ENCODE measurements at regions not wholly inside any gene's neighbourhood (a gene's known extent, or its start where the extent isn't known, plus 50 kb on each side); places are given as distances from the start of the nearest gene placed in this dataset.

GRCh38 chr3:76930712-76931111 lies 109.2 kb upstream of the ROBO2 start:
- TF ChIP-seq EZH2phosphoT487 (IDR thresholded peaks at IDR 0.05; ENCODE audit: low read length) (no peak), EZH2 (optimal IDR thresholded peaks at IDR 0.05; ENCODE audit: low read depth, low read length) (no peak), CTCF (IDR thresholded peaks at IDR 0.05; ENCODE audit: low read length) (no peak)
- no peaks in the 10 kb centered on the region for H3K9me3 ChIP-seq (replicated peaks; ENCODE audit: insufficient read depth, low read length)
- H3F3A ChIP-seq (ENCODE audit: insufficient read depth, low read length): no peaks in the 10 kb centered on the region
- H3K4me1 ChIP-seq (ENCODE audit: low read length): no peaks in the 10 kb centered on the region
- no peak for DNase-seq
- no peaks in the 10 kb centered on the region for H3K27me3 ChIP-seq (replicated peaks; ENCODE audit: insufficient read depth, low read length)
- H3K9me2 ChIP-seq (replicated peaks; ENCODE audit: insufficient read depth, low read length): no peaks in the 10 kb centered on the region
- H3K9ac ChIP-seq (ENCODE audit: low read length): no peak overlapping the region
- H4K20me1 ChIP-seq (ENCODE audit: insufficient read depth, low read length): no peaks in the 10 kb centered on the region
- H3K4me3 ChIP-seq (ENCODE audit: low read length): no peak overlapping the region
- H3K4me2 ChIP-seq (ENCODE audit: low read depth, low read length): no peak overlapping the region
- no peaks in the 10 kb centered on the region for H3K36me3 ChIP-seq (replicated peaks; ENCODE audit: insufficient read depth, low read length)
- no peak overlapping the region for H2AFZ ChIP-seq (ENCODE audit: low read length)
- no peak overlapping the region for H3K27ac ChIP-seq (ENCODE audit: low read length)
- no peaks in the 10 kb centered on the region for H3K79me2 ChIP-seq (ENCODE audit: low read length)

- DNase-seq: no peak
- Histone ChIP-seq H3K9me2 (replicated peaks; ENCODE audit: insufficient read depth, low read length) (no peaks in the 10 kb centered on the region), H4K20me1 (ENCODE audit: insufficient read depth, low read length) (no peaks in the 10 kb centered on the region), H3K27me3 (replicated peaks; ENCODE audit: insufficient read depth, low read length) (no peaks in the 10 kb centered on the region), H2AFZ (ENCODE audit: low read length) (no peak overlapping the region), H3F3A (ENCODE audit: insufficient read depth, low read length) (no peaks in the 10 kb centered on the region), H3K4me3 (ENCODE audit: low read length) (no peak overlapping the region), H3K79me2 (ENCODE audit: low read length) (no peaks in the 10 kb centered on the region), H3K27ac (ENCODE audit: low read length) (no peak overlapping the region), H3K9ac (ENCODE audit: low read length) (no peak overlapping the region), H3K9me3 (replicated peaks; ENCODE audit: insufficient read depth, low read length) (no peaks in the 10 kb centered on the region), H3K36me3 (replicated peaks; ENCODE audit: insufficient read depth, low read length) (no peaks in the 10 kb centered on the region), H3K4me1 (ENCODE audit: low read length) (no peaks in the 10 kb centered on the region), H3K4me2 (ENCODE audit: low read depth, low read length) (no peak overlapping the region)
- TF ChIP-seq EZH2 (optimal IDR thresholded peaks at IDR 0.05; ENCODE audit: low read depth, low read length) (no peak), CTCF (IDR thresholded peaks at IDR 0.05; ENCODE audit: low read length) (no peak), EZH2phosphoT487 (IDR thresholded peaks at IDR 0.05; ENCODE audit: low read length) (no peak)
These were observed 106.7 kb upstream of the ROBO2 start for GRCh38 chr3:76933245-76933644.

GRCh38 chr3:76938962-76939361 lies 100.9 kb upstream of the ROBO2 start:
- DNase-seq: no peak
- Histone ChIP-seq H3F3A (ENCODE audit: insufficient read depth, low read length) (no peaks in the 10 kb centered on the region), H3K4me2 (ENCODE audit: low read depth, low read length) (no peak overlapping the region), H3K9ac (ENCODE audit: low read length) (no peak overlapping the region), H3K27ac (ENCODE audit: low read length) (no peak overlapping the region), H3K4me3 (ENCODE audit: low read length) (no peak overlapping the region), H3K9me3 (replicated peaks; ENCODE audit: insufficient read depth, low read length) (no peaks in the 10 kb centered on the region), H3K27me3 (replicated peaks; ENCODE audit: insufficient read depth, low read length) (no peaks in the 10 kb centered on the region), H3K79me2 (ENCODE audit: low read length) (no peaks in the 10 kb centered on the region), H3K9me2 (replicated peaks; ENCODE audit: insufficient read depth, low read length) (no peaks in the 10 kb centered on the region), H3K36me3 (replicated peaks; ENCODE audit: insufficient read depth, low read length) (no peaks in the 10 kb centered on the region), H4K20me1 (ENCODE audit: insufficient read depth, low read length) (no peaks in the 10 kb centered on the region), H2AFZ (ENCODE audit: low read length) (no peak overlapping the region), H3K4me1 (ENCODE audit: low read length) (no peaks in the 10 kb centered on the region)
- TF ChIP-seq EZH2 (optimal IDR thresholded peaks at IDR 0.05; ENCODE audit: low read depth, low read length): no peak
- no peak for TF ChIP-seq EZH2phosphoT487 (IDR thresholded peaks at IDR 0.05; ENCODE audit: low read length)
- no peak for TF ChIP-seq CTCF (IDR thresholded peaks at IDR 0.05; ENCODE audit: low read length)
